Mesothelial cell of epicardium (in vitro differentiated cells): ENCODE measurements at regions not wholly inside any gene's neighbourhood (a gene's known extent, or its start where the extent isn't known, plus 50 kb on each side); places are given as distances from the start of the nearest gene placed in this dataset.

ENCODE experiments used
- DNase-seq, 2 experiments: peaks; one replicate each; pipeline ENCODE4 v3.0.0; 2021; ENCODE audit warnings: low spot score in 2 of 2; ENCODE audit not compliant: unreplicated experiment in 2 of 2
- H3K27ac Mint-ChIP-seq: 2 replicates; pipeline ENCODE4 v1.8.0; 2021; ENCODE audit warnings: mixed read lengths
- H3K27me3 Mint-ChIP-seq: 2 replicates; pipeline ENCODE4 v1.8.0; 2021; ENCODE audit warnings: low read depth, mixed read lengths
- H3K36me3 Mint-ChIP-seq: 2 replicates; pipeline ENCODE4 v1.8.0; 2021; ENCODE audit warnings: mixed read lengths
- H3K4me1 Mint-ChIP-seq: 2 replicates; pipeline ENCODE4 v1.8.0; 2021; ENCODE audit warnings: mixed read lengths
- H3K4me3 Mint-ChIP-seq: 2 replicates; pipeline ENCODE4 v1.8.0; 2021; ENCODE audit warnings: mild to moderate bottlenecking, moderate library complexity, mixed read lengths
- H3K9me3 Mint-ChIP-seq: 2 replicates; pipeline ENCODE4 v1.8.0; 2021; ENCODE audit warnings: mixed read lengths
- CTCF ChIP-seq: fragments of 200-600 bp; sonication (generic); IDR thresholded peaks from one replicate; pipeline ENCODE4 v1.5.0; 2021; ENCODE audit warnings: antibody characterized with exemption; ENCODE audit not compliant: unreplicated experiment

GRCh38 chr18:25921677-25922421, 168.6 kb downstream of the SS18 start:
- no peaks in the 10 kb centered on the region for H3K27me3 Mint-ChIP-seq
- no peaks in the 10 kb centered on the region for H3K9me3 Mint-ChIP-seq
- DNase-seq = no peak
- no peaks in the 10 kb centered on the region for H3K36me3 Mint-ChIP-seq
- no peaks in the 10 kb centered on the region for H3K4me1 Mint-ChIP-seq
- peak; percentile 36 for TF ChIP-seq CTCF
- no peak overlapping the region for H3K4me3 Mint-ChIP-seq
- no peak overlapping the region for H3K27ac Mint-ChIP-seq

- Mint-ChIP-seq H3K4me3 (no peak overlapping the region), H3K27me3 (no peaks in the 10 kb centered on the region), H3K36me3 (no peaks in the 10 kb centered on the region), H3K9me3 (no peaks in the 10 kb centered on the region), H3K27ac (no peak overlapping the region), H3K4me1 (no peaks in the 10 kb centered on the region)
- peak; percentile 32 for TF ChIP-seq CTCF
- no peak for DNase-seq
Observed at GRCh38 chr18:25915907-25916306, 174.5 kb downstream of the SS18 start.

- no peak for DNase-seq
- no peak for TF ChIP-seq CTCF
- no peak overlapping the region for H3K27ac Mint-ChIP-seq
- H3K4me1 Mint-ChIP-seq = no peaks in the 10 kb centered on the region
- no peak overlapping the region for H3K4me3 Mint-ChIP-seq
- peaks cover 10% of the 10 kb centered on the region for H3K9me3 Mint-ChIP-seq
- H3K27me3 Mint-ChIP-seq = no peaks in the 10 kb centered on the region
- H3K36me3 Mint-ChIP-seq = peaks cover 1% of the 10 kb centered on the region
Observed at GRCh38 chr18:25898965-25899364, 191.4 kb downstream of the SS18 start.

GRCh38 chr18:25896956-25897355, 193.5 kb downstream of the SS18 start:
- Mint-ChIP-seq H3K4me3 (no peak overlapping the region), H3K4me1 (no peaks in the 10 kb centered on the region), H3K36me3 (peaks cover under 1% of the 10 kb centered on the region), H3K27me3 (no peaks in the 10 kb centered on the region), H3K27ac (no peak overlapping the region), H3K9me3 (peaks cover 8% of the 10 kb centered on the region)
- DNase-seq = no peak
- TF ChIP-seq CTCF = no peak

DNA sequence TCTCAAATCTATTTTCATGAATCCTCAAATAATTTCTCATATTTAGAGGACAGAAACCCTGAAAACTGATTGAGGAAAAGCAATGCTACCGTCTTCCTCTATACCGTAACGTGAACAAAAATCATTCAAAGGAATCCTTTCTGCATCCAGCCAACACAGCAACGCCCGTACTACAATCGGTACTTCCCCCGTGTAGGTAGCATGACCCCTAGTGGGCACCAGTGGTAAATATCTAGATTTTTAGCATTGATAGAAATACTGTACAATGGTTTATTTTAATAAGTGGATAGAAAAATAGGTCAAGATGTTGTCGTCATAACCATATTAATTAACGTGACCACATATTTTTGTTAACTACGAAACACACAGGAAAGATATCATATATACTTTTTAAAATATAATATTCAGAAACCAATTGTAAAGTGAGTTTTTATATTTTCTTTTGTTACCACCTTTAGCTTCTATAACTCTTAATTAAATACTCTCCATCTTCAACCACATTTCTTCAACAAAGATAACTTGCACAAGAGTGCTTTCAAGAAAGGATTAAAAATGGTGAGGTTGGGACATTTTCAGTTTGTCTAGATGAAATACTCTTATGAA, 194.1 kb downstream of the SS18 start:
- peaks cover 7% of the 10 kb centered on the region for H3K9me3 Mint-ChIP-seq
- no peaks in the 10 kb centered on the region for H3K27me3 Mint-ChIP-seq
- peak; percentile 90 for TF ChIP-seq CTCF
- no peak for DNase-seq
- no peak overlapping the region for H3K4me3 Mint-ChIP-seq
- no peaks in the 10 kb centered on the region for H3K36me3 Mint-ChIP-seq
- no peak overlapping the region for H3K27ac Mint-ChIP-seq
- H3K4me1 Mint-ChIP-seq = no peaks in the 10 kb centered on the region
